HG03439 (cell line): ENCODE measurements at regions not wholly inside any gene's neighbourhood (a gene's known extent, or its start where the extent isn't known, plus 50 kb on each side); places are given as distances from the start of the nearest gene placed in this dataset.
"Not testable (repeated sequence)": the region's sequence is repeated elsewhere in the genome, so short reads cannot be mapped to it uniquely, and the experiment has no call there.

Experiments used
- ATAC-seq: cut with Tn5 transposase; IDR thresholded peaks from one replicate; pipeline ENCODE4 v1.9.1; 2021; ENCODE audit warnings: mild to moderate bottlenecking, moderate library complexity; ENCODE audit not compliant: unreplicated experiment

GRCh38 chr9:62526306-62526705 is 1336.5 kb downstream of the SPATA31A7 start:
- ATAC-seq, result not testable (repeated sequence)

- ATAC-seq, result not testable (repeated sequence)
Measured at GRCh38 chr9:62532162-62532776, 1342.4 kb downstream of the SPATA31A7 start.

- not testable (repeated sequence) for ATAC-seq
Measured at GRCh38 chr9:62532777-62533173, 1342.9 kb downstream of the SPATA31A7 start.

- ATAC-seq, result peak; percentile 95
Measured at GRCh38 chr9:62550539-62550938, 1360.7 kb downstream of the SPATA31A7 start.

GRCh38 chr9:62560603-62561002 is 1370.8 kb downstream of the SPATA31A7 start:
- not testable (repeated sequence) for ATAC-seq

GRCh38 chr9:62565132-62565531 is 1375.3 kb downstream of the SPATA31A7 start:
- ATAC-seq, result not testable (repeated sequence)

GRCh38 chr9:62566430-62566829 is 1376.6 kb downstream of the SPATA31A7 start:
- not testable (repeated sequence) for ATAC-seq

- not testable (repeated sequence) for ATAC-seq
Measured at GRCh38 chr9:62597128-62597527, 1407.3 kb downstream of the SPATA31A7 start.
